Neural progenitor cell (in vitro differentiated cells): ENCODE measurements at regions not wholly inside any gene's neighbourhood (a gene's known extent, or its start where the extent isn't known, plus 50 kb on each side); places are given as distances from the start of the nearest gene placed in this dataset.

Experiments
- CTCF ChIP-seq: fragments of 200-600 bp; sonication (generic); IDR thresholded peaks from 2 replicates; pipeline ENCODE4 v1.5.1; 2017; ENCODE audit warnings: antibody characterized with exemption, mild to moderate bottlenecking
- EZH2 ChIP-seq: fragments of 200-600 bp; sonication (generic); IDR thresholded peaks from 2 replicates; pipeline ENCODE4 v1.6.1; 2017; ENCODE audit warnings: antibody characterized with exemption, mild to moderate bottlenecking, moderate library complexity
- EZH2phosphoT487 ChIP-seq: fragments of 200-600 bp; sonication (generic); IDR thresholded peaks from 2 replicates; pipeline ENCODE4 v1.6.1; 2017; ENCODE audit warnings: antibody characterized with exemption

- TF ChIP-seq EZH2phosphoT487, result no peak
- no peak for TF ChIP-seq CTCF
- TF ChIP-seq EZH2, result no peak
Observed at GRCh38 chr3:117725314-117725713, 1015.7 kb downstream of the TUSC7 start.
